ENCODE measurements at regions not wholly inside any gene's neighbourhood (a gene's known extent, or its start where the extent isn't known, plus 50 kb on each side); places are given as distances from the start of the nearest gene placed in this dataset.

- TF ChIP-seq CTCF (IDR thresholded peaks at IDR 0.05) (no peak), REST (IDR thresholded peaks at IDR 0.05; ENCODE audit: insufficient read depth in 1 of 2, low read depth in 2 of 2, low read length in 1 of 2) (no peak), POLR2AphosphoS5 (IDR thresholded peaks at IDR 0.05; ENCODE audit: low read depth, low read length) (no peak), SIN3A (IDR thresholded peaks at IDR 0.05; ENCODE audit: borderline replicate concordance, insufficient read depth, low read depth, low read length) (no peak), TCF7L2 (IDR thresholded peaks at IDR 0.05; ENCODE audit: low read depth, low read length) (no peak)
These were observed 319.7 kb downstream of the LPIN1 start for GRCh38 chr2:12066116-12066515.

All from Panc1 (cell line).